ENCODE measurements at regions not wholly inside any gene's neighbourhood (a gene's known extent, or its start where the extent isn't known, plus 50 kb on each side); places are given as distances from the start of the nearest gene placed in this dataset.
"Not testable (repeated sequence)": the region's sequence is repeated elsewhere in the genome, so short reads cannot be mapped to it uniquely, and the experiment has no call there.

DNA sequence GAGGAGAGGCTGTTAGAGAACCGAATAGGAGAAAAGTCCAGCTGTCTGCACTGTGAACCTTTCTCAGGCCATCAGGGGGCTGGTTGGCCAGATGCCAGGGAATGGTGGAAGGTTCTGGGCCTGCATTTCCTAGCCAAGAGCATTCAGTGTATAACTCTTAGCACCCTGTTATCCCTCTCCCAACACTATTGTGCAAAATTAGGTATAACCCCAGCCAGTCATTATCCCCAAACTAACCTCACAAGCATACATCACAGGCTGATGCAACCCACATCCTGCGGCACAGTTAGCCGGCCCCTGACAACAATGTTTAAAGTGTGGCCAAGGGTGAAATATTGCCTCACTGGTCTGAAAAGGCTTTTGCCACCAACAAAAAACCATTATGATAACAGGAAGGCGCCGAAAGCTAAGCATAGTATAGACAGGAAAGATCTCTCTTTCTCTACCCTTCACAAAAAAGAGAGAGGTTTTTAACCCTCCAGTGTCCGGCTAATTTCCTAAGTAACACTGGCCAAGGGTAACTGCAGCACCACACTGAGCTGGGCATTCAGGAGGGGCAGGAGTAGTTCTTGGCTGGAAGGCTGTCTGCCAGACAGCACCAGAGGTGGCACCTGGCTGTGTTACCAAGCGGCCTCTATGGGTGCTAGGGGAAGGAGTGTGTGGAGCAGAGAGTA is 77.3 kb upstream of the BCAR3 start:
- Histone ChIP-seq H3K9me3 (ENCODE audit: low read depth) (no peaks in the 10 kb centered on the region), H3K4me1 (ENCODE audit: low read depth) (no peaks in the 10 kb centered on the region), H3K27me3 (peaks cover 97% of the 10 kb centered on the region), H3K27ac (no peak overlapping the region), H3K4me3 (no peak overlapping the region), H3K36me3 (no peaks in the 10 kb centered on the region)
- TF ChIP-seq, protein P1, sequence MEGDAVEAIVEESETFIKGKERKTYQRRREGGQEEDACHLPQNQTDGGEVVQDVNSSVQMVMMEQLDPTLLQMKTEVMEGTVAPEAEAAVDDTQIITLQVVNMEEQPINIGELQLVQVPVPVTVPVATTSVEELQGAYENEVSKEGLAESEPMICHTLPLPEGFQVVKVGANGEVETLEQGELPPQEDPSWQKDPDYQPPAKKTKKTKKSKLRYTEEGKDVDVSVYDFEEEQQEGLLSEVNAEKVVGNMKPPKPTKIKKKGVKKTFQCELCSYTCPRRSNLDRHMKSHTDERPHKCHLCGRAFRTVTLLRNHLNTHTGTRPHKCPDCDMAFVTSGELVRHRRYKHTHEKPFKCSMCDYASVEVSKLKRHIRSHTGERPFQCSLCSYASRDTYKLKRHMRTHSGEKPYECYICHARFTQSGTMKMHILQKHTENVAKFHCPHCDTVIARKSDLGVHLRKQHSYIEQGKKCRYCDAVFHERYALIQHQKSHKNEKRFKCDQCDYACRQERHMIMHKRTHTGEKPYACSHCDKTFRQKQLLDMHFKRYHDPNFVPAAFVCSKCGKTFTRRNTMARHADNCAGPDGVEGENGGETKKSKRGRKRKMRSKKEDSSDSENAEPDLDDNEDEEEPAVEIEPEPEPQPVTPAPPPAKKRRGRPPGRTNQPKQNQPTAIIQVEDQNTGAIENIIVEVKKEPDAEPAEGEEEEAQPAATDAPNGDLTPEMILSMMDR (IDR thresholded peaks at IDR 0.05; ENCODE audit: low read depth, low read length) = peak; percentile 23
- DNase-seq (ENCODE audit: low read depth in 1 of 2, low spot score in 1 of 2) = peak in 1 of 2 donors; percentile 99

- Histone ChIP-seq H3K9me3 (ENCODE audit: low read depth) (no peaks in the 10 kb centered on the region), H3K4me1 (ENCODE audit: low read depth) (no peaks in the 10 kb centered on the region), H3K27me3 (peaks cover 96% of the 10 kb centered on the region), H3K27ac (no peak overlapping the region), H3K36me3 (no peaks in the 10 kb centered on the region), H3K4me3 (no peak overlapping the region)
- TF ChIP-seq, protein P1 (IDR thresholded peaks at IDR 0.05; ENCODE audit: low read depth, low read length) = no peak
- no peak for DNase-seq (ENCODE audit: low read depth in 1 of 2, low spot score in 1 of 2)
These were observed 75.8 kb upstream of the BCAR3 start for GRCh38 chr1:93757256-93758036.

GRCh38 chr1:93756657-93757056 is 75.0 kb upstream of the BCAR3 start:
- no peaks in the 10 kb centered on the region for H3K36me3 ChIP-seq
- H3K27me3 ChIP-seq = peaks cover 88% of the 10 kb centered on the region
- DNase-seq (ENCODE audit: low read depth in 1 of 2, low spot score in 1 of 2) = no peak
- H3K4me3 ChIP-seq = no peak overlapping the region
- H3K9me3 ChIP-seq (ENCODE audit: low read depth) = no peaks in the 10 kb centered on the region
- no peak overlapping the region for H3K27ac ChIP-seq
- peaks cover 2% of the 10 kb centered on the region for H3K4me1 ChIP-seq (ENCODE audit: low read depth)
- TF ChIP-seq, protein P1 (IDR thresholded peaks at IDR 0.05; ENCODE audit: low read depth, low read length) = no peak

GRCh38 chr1:93755251-93755715 is 73.6 kb upstream of the BCAR3 start:
- H3K27me3 ChIP-seq = peaks cover 83% of the 10 kb centered on the region
- H3K27ac ChIP-seq; H3K36me3 ChIP-seq; DNase-seq (ENCODE audit: low read depth in 1 of 2, low spot score in 1 of 2); H3K9me3 ChIP-seq (ENCODE audit: low read depth); H3K4me1 ChIP-seq (ENCODE audit: low read depth); H3K4me3 ChIP-seq: not testable (repeated sequence)

DNA sequence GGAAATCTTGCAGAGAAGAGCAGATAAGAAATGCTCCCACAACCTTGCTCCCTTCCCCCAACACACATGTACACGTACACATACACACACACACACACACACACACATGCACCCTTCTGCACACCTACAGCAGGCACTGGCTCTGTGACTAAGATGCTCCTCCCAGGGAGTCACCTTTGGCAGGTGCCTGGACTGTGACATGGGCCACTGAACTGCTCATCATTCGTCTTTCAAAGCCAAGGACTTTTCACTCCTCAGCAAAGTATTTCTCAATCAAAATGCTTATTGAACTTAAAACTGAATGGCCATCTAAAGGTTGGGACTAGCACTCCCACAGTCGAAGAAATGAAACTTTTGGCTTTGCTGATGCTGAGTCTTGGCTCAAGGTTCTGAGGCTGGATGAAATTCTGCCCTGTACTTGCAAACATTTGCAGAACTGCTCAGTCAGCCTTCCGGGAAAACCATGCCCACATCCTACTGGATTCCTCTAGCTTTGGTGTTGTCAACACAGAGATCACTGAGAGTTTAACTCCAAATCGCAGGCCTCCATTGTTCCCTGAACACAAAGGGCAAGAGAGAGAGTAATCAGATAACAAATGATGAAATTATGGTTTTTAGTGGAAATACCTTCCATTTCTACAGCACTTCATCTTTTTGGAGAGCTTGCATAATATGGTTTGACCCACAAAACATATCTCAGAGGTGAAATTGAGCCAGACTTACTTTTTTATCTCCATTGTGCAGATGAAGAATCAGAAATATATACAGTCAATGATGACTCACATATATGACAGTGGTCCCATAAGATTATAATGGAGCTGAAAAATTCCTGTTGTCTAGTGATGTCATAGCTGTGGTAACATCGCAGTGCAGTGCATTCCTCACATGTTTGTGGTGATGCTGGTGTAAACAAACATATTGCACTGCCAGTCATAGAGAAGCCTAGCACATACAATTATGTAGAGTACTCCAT is 72.4 kb upstream of the BCAR3 start:
- H3K4me3 ChIP-seq = no peak overlapping the region
- TF ChIP-seq, protein P1 (IDR thresholded peaks at IDR 0.05; ENCODE audit: low read depth, low read length) = no peak
- H3K9me3 ChIP-seq (ENCODE audit: low read depth) = no peaks in the 10 kb centered on the region
- no peaks in the 10 kb centered on the region for H3K36me3 ChIP-seq
- peaks cover 77% of the 10 kb centered on the region for H3K27me3 ChIP-seq
- H3K4me1 ChIP-seq (ENCODE audit: low read depth) = peaks cover 15% of the 10 kb centered on the region
- no peak overlapping the region for H3K27ac ChIP-seq
- peak in 1 of 2 donors; percentile 99 for DNase-seq (ENCODE audit: low read depth in 1 of 2, low spot score in 1 of 2)

Measured in cardiac muscle cell (in vitro differentiated cells and primary cell).